ENCODE measurements at regions not wholly inside any gene's neighbourhood (a gene's known extent, or its start where the extent isn't known, plus 50 kb on each side); places are given as distances from the start of the nearest gene placed in this dataset.

DNA sequence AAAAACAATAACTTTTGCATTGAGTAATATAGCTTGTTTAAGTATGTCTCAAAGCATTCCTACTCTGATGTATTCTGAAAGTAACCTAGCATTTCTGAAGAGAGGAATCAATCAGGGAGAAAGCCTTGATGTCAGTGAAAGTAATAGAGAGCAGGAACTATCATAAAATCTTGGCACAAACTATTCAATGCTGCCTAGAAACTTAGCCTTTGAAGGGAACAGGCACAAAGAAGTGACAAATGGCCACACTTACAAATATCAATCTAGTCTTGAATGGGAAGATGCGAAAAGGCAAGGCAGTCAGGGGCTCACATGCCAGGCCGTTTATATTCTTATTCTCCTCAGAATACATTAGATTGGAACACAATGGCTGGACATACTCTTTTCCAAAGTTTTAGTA lies 576.5 kb upstream of the ANO3 start:
- H3K27me3 ChIP-seq (ENCODE audit: control insufficient read depth, extremely low read depth, insufficient read depth, low read length), result no peaks in the 10 kb centered on the region
- DNase-seq (ENCODE audit: low read depth, low spot score) (no peak), FAIRE-seq (no peak)
- H3K9ac ChIP-seq (ENCODE audit: control insufficient read depth, extremely low read depth, insufficient read depth, low read length), result no peak overlapping the region
- H3K36me3 ChIP-seq (ENCODE audit: control insufficient read depth in 2 of 2, extremely low read depth in 1 of 2, insufficient read depth in 2 of 2, low read length in 2 of 2), result no peaks in the 10 kb centered on the region
- H3K9me3 ChIP-seq (ENCODE audit: control insufficient read depth, low read depth, low read length), result no peaks in the 10 kb centered on the region
- dilution Hi-C loops (cut with MboI; ENCODE audit: extremely low pct_ligation_motif_present, low sequenced_read_pairs), result no loop called here
- no peak overlapping the region for H3K4me2 ChIP-seq (ENCODE audit: control insufficient read depth, extremely low read depth, insufficient read depth, low read depth, low read length)
- H3K27ac ChIP-seq (ENCODE audit: control insufficient read depth, insufficient read depth, low read length), result no peak overlapping the region
- no peaks in the 10 kb centered on the region for H3K79me2 ChIP-seq (ENCODE audit: control insufficient read depth, insufficient read depth, low read length)
- H3K4me1 ChIP-seq (ENCODE audit: control insufficient read depth, extremely low read depth, insufficient read depth, low read length), result no peaks in the 10 kb centered on the region
- H3K9me1 ChIP-seq (ENCODE audit: control insufficient read depth, extremely low read depth, insufficient read depth, low read length), result no peaks in the 10 kb centered on the region
- H3K4me3 ChIP-seq (ENCODE audit: control insufficient read depth in 2 of 3, extremely low read depth in 1 of 3, insufficient read depth in 2 of 3, low read depth in 1 of 3, low read length in 3 of 3), result no peak overlapping the region
- no peak overlapping the region for H2AFZ ChIP-seq (ENCODE audit: control insufficient read depth, low read length)
- TF ChIP-seq EZH2 (IDR thresholded peaks at IDR 0.05; ENCODE audit: low read length), result no peak
- TF ChIP-seq, protein P1, sequence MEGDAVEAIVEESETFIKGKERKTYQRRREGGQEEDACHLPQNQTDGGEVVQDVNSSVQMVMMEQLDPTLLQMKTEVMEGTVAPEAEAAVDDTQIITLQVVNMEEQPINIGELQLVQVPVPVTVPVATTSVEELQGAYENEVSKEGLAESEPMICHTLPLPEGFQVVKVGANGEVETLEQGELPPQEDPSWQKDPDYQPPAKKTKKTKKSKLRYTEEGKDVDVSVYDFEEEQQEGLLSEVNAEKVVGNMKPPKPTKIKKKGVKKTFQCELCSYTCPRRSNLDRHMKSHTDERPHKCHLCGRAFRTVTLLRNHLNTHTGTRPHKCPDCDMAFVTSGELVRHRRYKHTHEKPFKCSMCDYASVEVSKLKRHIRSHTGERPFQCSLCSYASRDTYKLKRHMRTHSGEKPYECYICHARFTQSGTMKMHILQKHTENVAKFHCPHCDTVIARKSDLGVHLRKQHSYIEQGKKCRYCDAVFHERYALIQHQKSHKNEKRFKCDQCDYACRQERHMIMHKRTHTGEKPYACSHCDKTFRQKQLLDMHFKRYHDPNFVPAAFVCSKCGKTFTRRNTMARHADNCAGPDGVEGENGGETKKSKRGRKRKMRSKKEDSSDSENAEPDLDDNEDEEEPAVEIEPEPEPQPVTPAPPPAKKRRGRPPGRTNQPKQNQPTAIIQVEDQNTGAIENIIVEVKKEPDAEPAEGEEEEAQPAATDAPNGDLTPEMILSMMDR (optimal IDR thresholded peaks at IDR 0.05 in 1 of 3, IDR thresholded peaks at IDR 0.05 in 1 of 3, conservative IDR thresholded peaks at IDR 0.05 in 1 of 3; ENCODE audit: extremely low read depth in 1 of 3, insufficient read depth in 2 of 3, low read length in 3 of 3), result no peak
- H4K20me1 ChIP-seq (ENCODE audit: control insufficient read depth, extremely low read depth, insufficient read depth, low read length), result no peaks in the 10 kb centered on the region

DNA sequence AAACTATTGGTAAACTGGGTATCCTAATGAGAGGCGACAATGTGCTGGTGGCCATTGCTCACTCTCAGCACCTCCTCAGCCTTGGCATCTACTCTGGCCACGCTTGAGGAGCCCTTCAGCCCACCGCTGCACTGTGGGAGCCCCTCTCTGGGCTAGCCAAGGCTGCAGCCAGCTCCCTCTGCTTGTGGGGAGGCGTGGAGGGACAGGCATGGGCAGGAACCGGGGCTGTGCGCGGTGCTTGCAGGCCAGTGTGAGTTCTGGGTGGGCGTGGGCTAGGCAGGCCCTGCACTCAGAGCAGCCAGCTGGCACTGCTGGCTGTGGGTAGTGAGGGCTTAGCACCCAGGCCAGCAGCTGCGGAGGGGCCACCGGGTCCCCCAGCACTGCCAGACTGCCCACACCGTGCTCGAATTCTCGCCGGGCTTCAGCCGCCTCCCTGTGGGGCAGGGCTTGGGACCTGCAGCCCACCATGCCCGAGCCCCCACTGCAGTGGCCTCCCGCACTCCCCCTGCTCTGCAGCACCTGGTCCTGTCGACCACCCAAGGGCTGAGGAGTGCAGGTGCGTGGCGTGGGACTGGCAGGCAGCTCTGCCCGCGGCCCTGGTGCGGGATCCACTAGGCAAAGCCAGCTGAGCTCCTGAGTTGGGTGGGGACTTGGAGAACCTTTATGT lies 575.9 kb upstream of the ANO3 start:
- no peaks in the 10 kb centered on the region for H3K4me1 ChIP-seq (ENCODE audit: control insufficient read depth, extremely low read depth, insufficient read depth, low read length)
- TF ChIP-seq, protein P1 (optimal IDR thresholded peaks at IDR 0.05 in 1 of 3, IDR thresholded peaks at IDR 0.05 in 1 of 3, conservative IDR thresholded peaks at IDR 0.05 in 1 of 3; ENCODE audit: extremely low read depth in 1 of 3, insufficient read depth in 2 of 3, low read length in 3 of 3), result no peak
- TF ChIP-seq EZH2 (IDR thresholded peaks at IDR 0.05; ENCODE audit: low read length), result no peak
- no peaks in the 10 kb centered on the region for H3K9me1 ChIP-seq (ENCODE audit: control insufficient read depth, extremely low read depth, insufficient read depth, low read length)
- no peak overlapping the region for H3K9ac ChIP-seq (ENCODE audit: control insufficient read depth, extremely low read depth, insufficient read depth, low read length)
- no peaks in the 10 kb centered on the region for H4K20me1 ChIP-seq (ENCODE audit: control insufficient read depth, extremely low read depth, insufficient read depth, low read length)
- H3K79me2 ChIP-seq (ENCODE audit: control insufficient read depth, insufficient read depth, low read length), result no peaks in the 10 kb centered on the region
- no peaks in the 10 kb centered on the region for H3K9me3 ChIP-seq (ENCODE audit: control insufficient read depth, low read depth, low read length)
- H3K4me2 ChIP-seq (ENCODE audit: control insufficient read depth, extremely low read depth, insufficient read depth, low read depth, low read length), result no peak overlapping the region
- dilution Hi-C loops (cut with MboI; ENCODE audit: extremely low pct_ligation_motif_present, low sequenced_read_pairs), result no loop called here
- no peak overlapping the region for H3K4me3 ChIP-seq (ENCODE audit: control insufficient read depth in 2 of 3, extremely low read depth in 1 of 3, insufficient read depth in 2 of 3, low read depth in 1 of 3, low read length in 3 of 3)
- no peak overlapping the region for H2AFZ ChIP-seq (ENCODE audit: control insufficient read depth, low read length)
- FAIRE-seq (no peak), DNase-seq (ENCODE audit: low read depth, low spot score) (no peak)
- no peaks in the 10 kb centered on the region for H3K27me3 ChIP-seq (ENCODE audit: control insufficient read depth, extremely low read depth, insufficient read depth, low read length)
- H3K36me3 ChIP-seq (ENCODE audit: control insufficient read depth in 2 of 2, extremely low read depth in 1 of 2, insufficient read depth in 2 of 2, low read length in 2 of 2), result no peaks in the 10 kb centered on the region
- no peak overlapping the region for H3K27ac ChIP-seq (ENCODE audit: control insufficient read depth, insufficient read depth, low read length)

Measured in keratinocyte (primary cell).